ENCODE measurements at regions not wholly inside any gene's neighbourhood (a gene's known extent, or its start where the extent isn't known, plus 50 kb on each side); places are given as distances from the start of the nearest gene placed in this dataset.

DNA sequence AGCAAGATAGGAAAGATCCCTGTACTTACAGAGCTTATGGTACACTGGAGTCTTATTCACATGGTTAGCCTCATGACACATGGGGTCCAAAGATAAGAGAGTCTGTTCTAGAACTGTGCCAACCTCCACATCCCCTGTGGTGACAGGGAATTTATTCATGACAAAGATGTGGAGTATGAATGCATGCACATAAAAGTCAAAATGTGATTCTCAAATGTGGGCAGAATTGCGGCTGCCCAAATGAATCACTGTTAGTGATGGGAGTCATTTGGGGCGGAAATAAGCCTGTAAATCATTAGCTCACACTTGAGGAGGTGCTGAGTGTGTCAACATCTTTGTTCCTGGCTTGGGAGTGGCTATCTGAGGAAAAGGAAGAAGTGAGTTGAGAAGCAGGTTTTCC lies 560.6 kb downstream of the SLC4A3 start:
- no peak for DNase-seq

DNA sequence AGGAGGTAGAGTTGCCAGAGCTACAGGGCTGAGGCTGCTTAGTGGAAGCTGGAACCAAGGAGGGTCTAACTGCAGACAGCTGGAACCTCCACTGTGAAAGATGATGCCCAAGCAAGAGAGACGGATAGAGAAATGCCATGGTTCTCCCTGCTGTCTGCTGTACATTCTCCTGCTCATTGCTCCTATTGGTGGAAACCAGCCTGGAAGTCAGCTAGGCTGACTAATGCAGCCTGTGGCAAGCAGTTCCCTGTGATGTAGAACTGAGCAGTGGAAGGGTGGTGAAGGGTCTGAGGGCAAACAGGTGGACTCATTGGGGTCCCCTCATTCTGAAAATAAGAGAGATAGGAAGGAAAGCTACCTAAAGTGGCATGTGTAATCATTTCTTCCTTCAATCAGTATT lies 563.6 kb downstream of the SLC4A3 start:
- no peak for DNase-seq

DNA sequence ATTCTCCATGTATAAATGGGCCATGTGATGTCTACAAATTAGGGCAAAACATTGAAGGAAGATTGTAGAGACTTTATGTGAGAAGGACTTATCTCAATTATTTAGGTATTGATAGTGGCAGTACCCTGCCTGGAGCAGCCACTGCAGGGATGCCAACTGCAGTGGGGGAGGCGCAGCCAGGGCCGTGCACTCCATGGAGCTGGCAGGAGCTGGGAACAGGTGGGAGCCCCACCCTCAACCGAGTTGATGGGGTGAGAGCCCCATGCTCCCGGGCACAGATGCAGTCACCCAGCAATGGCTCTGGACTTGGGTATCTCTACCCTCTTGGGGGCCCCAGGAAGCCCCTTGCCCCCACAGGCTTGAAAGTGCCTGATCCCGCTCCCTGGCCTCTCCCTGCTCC lies 564.3 kb downstream of the SLC4A3 start:
- no peak for DNase-seq

DNA sequence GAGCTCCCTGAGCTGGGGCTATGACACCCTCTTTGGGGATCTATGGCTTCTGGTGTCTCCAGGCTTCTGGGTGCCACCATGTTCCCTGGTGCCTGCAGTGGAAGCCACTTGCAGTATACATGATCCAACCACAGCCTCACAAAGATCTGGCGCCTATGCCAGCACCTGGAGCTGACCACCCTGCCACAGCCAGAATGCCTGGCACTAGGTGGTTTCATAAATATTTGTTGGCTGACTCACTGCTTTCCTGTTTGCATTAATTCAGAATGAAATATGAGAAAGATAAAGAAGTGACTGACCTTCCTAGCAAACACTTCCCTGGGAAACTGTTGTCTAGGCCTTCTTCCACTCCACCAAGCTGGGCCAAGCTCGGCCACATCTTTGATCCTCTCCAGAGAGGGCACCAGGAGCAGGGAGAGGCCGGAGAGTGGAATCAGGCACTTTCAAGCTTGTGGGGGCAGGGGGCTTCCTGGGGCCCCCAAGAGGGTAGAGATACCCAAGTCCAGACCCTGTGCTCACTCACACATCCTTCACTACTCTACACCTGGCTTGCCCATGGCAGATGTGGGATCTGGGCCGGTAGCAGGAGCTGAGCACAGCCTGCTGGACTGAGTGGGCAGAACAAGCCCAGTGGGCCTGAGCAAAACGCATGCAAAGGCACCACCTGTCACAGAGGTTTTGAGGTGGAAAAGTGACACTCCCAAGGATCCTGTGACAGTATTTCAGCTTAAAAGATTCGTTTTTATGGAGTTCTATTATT lies 565.7 kb downstream of the SLC4A3 start:
- no peak for DNase-seq

DNA sequence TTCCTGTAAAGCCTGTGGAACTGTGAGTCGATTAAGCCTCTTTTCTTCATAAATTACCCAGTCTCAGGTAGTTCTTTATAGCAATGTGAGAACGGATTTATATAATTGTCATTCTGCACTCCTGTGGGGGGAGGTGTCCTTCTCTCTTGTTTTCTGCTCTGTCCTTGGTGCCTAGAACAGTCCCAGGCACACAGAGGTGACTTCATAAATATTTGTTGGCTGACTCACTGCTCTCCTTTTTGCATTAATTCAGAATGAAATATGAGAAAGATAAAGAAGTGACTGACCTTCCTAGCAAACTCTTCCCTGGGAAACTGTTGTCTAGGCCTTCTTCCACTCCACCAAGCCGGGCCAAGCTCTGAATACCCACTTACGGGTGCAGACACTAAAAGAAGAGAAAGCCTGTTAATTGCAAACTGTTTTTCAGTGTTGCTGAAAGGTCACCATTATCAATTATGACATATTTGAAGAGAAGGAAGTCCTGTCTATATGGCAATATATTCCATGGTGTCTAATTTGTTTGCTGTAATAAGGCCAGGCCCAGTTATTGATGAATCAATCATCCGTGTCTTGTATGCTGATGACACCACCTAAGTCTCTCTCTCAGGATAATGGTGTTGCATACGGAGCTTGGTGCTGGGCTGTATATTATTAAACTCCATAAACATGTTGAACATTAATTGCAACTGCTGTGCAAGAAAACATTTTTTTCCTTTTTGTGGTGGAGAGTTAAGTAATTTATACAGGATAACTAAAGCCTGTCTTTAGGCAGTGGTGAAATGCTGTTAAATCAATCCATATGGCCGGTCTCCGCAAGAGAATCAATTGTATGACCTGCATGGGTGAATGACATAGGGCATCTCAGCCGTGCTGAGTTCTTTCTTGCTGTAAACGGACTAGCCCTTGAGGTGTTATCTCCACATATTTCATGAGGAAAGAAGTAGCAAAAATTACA lies 567.5 kb downstream of the SLC4A3 start:
- DNase-seq, result no peak

DNA sequence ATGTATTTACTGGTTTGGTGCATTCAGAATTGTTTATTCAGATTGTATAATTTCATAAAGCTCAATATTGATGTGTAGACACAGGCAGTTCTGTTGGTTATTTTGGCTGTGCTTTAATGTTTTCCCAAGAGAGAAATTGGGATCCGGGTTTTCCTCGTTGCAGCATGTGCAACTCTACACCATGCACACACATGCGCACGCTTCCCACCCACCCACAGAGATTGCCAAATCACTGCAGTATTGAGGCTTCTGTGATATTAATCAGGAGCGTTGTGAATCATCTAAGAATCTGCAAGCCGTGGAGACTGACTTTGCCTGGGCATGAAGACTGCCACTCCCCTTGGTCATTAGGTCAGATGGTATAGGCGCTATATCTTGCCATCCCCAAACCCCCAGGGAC lies 571.5 kb downstream of the SLC4A3 start:
- DNase-seq, result no peak

DNA sequence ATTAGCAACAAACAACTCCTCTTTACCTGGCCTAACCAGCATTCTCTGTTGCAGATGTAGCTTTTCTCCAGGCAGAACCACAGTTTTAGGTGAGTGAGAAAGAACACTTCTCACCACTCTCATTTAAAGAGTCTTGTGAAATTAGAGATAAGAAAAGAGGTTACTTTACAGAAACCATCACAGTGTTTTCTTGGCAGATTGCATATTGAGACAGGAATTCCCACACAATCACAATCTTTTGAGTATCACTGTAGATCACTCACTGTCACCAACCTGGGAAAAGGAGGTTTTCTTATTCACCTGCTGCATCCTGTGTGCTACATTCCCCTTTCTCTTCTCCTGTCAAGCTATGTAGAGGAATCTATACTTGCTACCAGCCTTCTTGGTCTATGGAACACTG lies 574.6 kb downstream of the SLC4A3 start:
- DNase-seq, result no peak

DNA sequence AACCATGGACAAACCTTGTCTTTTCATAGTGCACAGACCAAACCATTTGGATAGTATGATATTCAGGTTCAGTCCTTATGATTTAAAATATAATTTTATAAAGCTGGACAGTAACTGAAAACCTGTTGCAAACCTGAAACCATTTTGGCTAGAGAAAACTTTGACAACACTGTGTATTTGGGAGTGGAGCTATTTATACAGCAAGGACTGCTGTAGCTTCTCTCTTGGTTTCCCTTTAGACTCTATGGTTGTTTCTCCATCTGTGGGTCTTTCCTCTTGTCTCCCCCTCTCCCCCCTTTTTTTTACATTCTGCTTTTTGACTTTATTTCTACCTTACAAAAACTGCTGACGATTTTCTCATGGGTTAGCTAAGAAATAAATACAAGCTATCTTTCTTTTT lies 581.7 kb downstream of the SLC4A3 start:
- no peak for DNase-seq

DNA sequence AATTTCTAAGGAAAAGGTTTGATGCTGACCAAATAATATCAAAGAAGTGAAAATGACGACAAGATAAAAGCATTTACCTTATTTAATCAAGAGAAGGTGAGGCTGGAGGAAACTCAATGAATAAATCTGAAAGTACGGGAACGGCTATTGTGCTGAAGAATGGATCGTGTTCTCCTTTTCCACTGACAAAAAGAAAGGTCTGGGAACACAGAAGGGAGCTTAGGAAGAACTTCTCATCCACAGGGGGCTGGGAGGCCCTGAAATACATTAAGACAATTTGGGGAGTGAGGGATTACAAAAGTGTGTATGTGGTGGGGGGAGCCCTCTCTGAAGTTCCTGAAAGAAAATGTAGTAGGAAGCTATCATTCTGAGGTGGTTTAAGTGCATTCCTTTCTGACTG lies 582.3 kb downstream of the SLC4A3 start:
- no peak for DNase-seq

DNA sequence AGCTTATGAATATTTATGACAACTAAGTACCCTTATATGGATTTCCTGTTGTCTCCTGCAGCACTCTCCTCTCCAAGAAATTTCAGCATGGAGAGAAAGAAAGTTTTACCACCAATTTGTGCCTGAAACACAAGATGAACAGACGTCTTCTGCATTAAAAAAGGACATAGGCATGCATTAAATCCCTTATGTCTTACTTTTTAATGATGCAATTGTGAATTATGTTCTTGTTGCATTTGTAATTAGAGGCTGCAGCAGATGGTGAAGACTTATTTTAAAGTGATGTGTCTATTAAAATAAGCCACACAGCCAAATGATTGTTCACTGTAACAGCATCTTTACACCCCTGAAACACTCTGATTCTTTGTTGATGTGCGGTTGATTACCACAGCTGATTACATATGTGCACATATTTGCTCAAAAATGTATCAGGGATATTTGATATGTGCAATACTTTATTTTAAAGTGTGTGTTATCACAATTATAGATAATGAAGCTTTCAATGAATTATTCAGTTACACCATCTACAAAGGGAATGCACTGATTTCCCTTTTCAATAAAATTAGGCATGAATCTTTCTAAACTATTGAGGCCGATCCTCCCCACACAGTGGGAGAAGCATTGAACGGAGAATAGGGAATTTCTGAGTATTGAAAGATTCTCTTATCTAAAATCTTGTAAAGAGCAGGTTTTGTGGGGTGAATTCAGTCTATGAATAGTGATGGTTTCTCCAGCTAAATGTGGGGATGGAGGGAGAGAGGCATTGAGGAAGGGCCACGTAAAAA lies 585.1 kb downstream of the SLC4A3 start:
- no peak for DNase-seq

DNA sequence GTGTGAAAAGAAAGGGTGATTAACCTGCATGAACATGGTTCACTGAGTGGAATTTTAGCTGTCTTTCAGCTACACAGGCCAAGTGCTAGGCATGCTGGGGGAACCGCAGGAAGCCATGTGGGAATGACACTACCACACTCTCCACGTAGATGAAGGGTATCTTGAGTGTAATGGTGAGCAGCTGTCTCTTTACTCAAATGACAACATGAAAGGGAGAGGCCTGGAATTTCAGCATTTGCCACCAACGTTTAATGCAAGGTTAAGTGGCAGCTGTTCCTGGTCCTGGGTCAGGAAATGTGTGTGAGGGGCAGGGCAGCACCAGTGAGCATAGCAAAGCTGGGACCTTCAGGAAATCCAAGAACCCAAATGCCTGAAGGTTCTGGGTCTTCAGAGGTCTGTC lies 588.4 kb downstream of the SLC4A3 start:
- no peak for DNase-seq

DNA sequence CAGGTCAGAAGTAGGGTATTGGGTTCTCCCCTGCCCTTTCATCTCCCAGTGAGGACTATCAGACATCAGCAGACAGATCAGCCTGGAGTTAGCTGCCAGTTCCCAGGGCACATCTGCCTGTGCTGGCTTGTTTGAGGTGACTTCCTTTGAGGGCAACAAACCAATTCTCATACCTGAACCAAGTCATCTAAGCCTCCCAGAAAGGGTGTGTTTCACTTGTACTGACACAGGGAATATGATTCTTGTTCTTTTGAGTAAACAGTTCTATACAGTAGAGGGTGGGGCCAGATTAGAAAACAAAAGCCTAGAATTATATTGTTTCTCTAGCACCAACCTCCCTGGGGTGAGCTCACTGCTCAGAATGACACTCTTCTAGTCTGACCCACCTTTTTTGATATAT lies 591.9 kb downstream of the SLC4A3 start:
- no peak for DNase-seq

DNA sequence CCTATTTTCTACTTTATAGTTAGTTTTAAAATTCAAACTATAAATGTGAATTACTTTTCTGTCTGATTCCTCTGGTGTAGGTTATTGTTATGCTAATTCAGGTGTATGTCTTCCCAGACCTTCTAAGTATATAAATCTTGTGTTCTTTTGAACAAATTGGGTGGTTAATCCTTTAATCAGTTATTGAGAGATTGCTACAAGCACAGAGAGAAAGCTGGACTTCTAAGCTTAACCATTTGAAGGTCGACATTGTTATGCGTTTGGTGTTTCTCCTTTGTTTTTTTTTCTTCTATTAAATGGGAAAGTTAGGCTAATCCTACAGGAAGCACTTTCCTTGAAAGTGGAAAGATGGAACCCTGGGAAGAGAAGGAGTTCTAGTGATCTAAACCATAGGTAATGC lies 592.6 kb downstream of the SLC4A3 start:
- no peak for DNase-seq

DNA sequence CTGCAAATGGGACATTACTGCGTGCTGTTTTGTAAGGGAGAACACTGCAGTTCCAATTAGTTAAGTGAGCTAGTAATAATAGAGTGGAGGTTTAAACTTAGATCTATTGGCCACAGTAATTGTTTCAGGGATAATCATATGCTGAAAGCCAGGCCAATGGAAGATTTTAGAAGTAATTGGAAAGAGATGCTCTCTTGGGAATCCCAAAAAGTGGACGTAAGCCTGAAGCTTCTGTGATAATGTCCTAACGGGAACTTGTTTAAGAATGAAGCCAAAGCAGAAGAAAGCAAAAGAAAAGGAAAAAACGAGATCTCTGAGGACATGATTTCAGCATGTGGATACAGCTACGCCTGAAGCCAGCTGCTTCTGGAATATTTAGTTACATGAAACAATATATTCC lies 594.6 kb downstream of the SLC4A3 start:
- no peak for DNase-seq

DNA sequence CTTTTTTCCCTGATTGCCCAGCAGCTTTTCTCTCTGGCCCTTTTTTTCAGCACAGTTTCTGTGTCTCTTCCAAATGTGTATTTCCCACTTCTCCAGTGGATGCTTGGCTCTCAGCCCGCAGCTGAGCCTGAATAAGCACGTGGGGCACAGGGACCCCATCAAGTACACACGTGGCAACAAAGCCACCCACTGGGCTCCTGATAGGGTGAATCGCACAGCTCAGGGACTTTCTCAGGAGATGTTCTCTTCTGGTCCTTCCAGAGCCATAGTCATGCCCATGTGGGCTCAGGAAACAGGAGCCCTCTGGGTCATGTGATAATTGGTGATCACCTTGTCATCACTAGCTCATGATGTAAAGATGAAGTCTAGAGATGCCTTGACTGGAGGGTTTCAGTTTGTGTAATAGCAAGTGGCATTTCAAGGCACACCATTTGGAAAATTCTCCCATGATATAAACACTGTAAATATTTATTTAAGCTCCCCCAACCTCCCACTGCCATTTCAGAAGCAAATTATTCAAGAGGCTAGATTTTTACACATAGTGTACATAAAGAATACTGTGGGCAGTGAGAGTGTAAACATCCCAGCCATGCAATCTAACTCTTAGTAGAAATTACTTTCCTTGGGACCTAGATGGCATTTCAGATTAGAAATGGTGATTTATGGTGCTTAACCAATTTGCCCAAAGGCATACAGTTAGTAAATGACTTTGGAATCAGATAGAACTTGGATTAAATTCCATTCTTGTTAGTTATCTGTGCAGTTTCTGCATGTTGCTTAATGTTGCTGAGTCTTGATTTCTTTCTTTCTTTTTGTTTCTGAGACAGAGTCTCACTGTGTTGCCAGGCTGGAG lies 597.5 kb downstream of the SLC4A3 start:
- DNase-seq, result no peak

DNA sequence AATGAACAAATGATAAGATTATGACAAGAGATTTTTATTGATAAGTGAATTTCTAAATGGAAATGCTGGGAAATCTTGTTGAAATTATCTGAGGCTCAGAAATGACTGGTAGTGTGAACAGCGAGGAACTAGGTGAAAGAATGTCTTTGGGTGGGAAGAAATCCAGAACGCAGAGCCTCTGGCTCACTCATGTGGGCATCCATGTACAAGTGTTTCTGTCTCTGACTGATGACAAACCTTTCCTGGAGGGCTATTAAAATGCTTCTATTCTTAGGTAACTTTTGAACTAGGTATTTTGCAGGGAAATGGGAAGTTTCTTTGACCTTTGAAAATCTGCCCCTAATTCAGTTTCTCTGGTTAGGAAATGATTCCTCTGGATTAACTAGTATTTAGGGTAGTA lies 598.6 kb downstream of the SLC4A3 start:
- DNase-seq, result no peak

DNA sequence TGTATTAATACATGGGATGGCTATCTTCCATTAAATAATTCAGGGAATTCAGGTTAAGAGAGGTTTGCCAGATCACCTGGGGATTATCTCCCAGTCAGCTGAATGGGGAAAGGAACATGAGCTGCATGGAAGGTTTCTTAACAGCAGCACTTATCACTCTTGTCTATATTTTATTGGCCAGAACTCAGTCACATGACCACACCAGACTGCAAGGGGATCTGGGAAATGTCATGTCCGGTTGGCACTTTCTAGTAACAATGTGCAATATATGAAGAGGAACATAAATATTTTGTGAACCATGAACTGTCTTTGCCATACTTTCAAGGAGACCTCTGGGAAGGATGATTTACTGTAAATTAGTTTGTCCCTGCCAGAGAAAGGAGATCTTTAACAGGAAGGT lies 599.1 kb downstream of the SLC4A3 start:
- no peak for DNase-seq

DNA sequence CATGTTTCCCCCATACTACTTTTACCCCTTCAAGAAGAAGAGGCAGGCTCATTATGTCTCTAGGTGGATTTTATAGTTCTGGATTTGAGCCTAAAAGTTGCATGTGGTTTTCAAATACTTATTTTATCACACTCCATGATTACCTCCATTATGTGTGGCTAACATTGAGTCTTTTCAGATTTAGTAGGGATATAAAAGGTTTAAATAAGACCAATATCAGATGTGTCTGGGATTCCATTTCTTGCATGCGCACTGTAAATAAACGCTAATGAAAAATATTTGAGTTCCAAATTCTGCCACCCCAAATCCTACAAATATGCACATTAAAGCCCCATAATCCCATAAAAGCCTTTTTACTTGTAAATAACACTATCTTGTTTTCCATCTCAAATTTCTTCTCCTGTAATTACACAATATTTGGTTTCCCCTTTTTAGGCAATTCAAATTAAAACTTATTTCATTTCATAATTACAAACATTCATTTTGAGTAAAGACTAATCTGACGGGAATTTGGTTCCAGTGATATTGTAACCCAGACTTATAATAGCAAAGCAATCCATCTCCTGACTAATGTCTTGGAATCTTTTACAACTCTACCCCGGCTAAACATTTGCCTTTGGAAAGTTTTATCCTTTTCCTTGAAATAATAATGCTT lies 600.0 kb downstream of the SLC4A3 start:
- DNase-seq, result no peak

DNA sequence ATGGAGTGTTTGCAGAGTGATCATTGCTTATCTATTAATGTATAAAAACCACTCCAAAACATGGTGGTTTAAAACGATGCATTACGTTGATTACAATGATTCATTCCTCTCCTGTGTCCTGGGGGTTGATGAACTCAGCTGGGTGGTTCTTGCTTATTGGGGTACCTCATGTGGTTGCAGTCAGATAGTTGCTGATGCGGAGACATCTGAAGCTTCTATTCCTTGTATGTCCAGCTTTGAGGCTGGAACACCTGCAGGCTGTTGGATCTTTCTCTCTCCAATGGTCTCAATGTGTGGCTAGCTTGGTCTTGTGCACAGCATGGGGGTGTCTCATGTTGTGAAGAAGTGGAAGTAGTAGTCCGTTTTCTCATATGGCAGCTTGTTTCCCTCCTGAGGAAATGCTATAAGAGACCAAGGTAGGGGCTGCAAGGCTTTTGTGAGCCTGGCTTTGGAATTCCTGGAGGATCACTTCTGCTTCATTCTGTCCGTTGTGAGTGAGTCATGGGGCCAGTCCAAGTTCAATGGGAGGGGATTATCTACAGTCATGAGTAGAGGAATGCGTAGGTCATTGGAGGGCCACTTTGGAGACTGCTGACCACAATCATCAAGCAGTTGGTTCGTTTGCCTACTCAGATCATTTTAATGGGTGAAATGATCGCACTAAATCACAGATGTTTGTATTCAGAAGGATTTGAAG lies 601.0 kb downstream of the SLC4A3 start:
- DNase-seq, result no peak

DNA sequence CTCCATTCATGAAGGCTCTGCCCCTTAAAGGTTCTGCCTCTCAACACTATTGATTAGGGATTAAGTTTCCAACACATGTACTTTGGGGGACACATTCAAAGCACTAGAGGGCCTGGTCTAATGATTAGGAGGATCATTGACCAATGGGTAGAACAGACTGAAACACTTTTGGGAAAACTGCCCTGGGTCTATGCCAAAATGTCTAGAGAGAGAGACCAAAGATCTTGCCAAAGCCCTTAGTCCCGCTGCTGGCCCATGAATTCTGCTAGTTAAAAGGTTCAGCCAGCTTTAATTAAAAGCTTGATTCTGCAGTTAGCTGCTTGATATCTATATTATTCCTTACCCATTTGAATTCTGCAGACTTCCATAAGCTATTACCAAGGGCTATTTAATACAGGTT lies 613.2 kb downstream of the SLC4A3 start:
- DNase-seq, result no peak

DNA sequence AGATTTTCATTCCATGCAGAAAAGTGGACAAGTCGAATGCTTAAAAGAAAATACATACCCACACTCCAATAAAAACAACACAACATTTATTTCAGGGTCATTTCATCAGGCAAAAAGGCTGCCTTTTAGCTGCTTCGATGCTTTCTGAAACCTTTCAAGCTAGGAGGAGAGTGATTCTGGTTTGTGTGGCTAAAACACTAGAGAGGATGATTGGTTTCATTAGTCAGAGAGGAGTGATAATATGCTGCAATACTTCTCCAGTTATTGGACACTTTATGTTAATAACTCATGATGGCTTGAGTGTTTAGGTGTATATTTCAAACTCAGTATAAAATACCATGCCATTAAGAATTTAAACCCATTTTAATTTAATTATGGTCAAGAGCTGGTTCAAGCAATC lies 614.0 kb downstream of the SLC4A3 start:
- DNase-seq, result no peak

All from inflammatory macrophage treated with lipopolysaccharide for 1 hour (primary cell).